ENCODE measurements at regions not wholly inside any gene's neighbourhood (a gene's known extent, or its start where the extent isn't known, plus 50 kb on each side); places are given as distances from the start of the nearest gene placed in this dataset.
"Not testable (repeated sequence)": the region's sequence is repeated elsewhere in the genome, so short reads cannot be mapped to it uniquely, and the experiment has no call there.

- Histone ChIP-seq H3K9me3 (peaks cover 0 to 6% (median 0%) of the 10 kb centered on the region in 3 donors), H3K4me3 (no peak overlapping the region), H3K27me3 (no peaks in the 10 kb centered on the region), H3K27ac (no peak overlapping the region), H3K4me1 (no peaks in the 10 kb centered on the region), H3K36me3 (no peaks in the 10 kb centered on the region)
- WGBS, 2 donors = 56 to 65% methylated on average over 6 of the region's 6 CpGs
- TF ChIP-seq POLR2A (IDR thresholded peaks at IDR 0.05) = no peak
- no peak for TF ChIP-seq CTCF (IDR thresholded peaks at IDR 0.05)
- intact Hi-C loops (cut with DNase I) = no loop called here
- DNase-seq = no peak
These were observed 58.6 kb upstream of the CNTNAP2 start for GRCh38 chr7:146057958-146058357.

GRCh38 chr7:146054909-146055308 is 61.7 kb upstream of the CNTNAP2 start:
- intact Hi-C loops (cut with DNase I) = no loop called here

GRCh38 chr7:146053492-146053891 is 63.1 kb upstream of the CNTNAP2 start:
- Histone ChIP-seq H3K4me3 (no peak overlapping the region), H3K9me3 (peaks cover 0 to 6% (median 0%) of the 10 kb centered on the region in 3 donors), H3K4me1 (no peaks in the 10 kb centered on the region), H3K27me3 (no peaks in the 10 kb centered on the region), H3K36me3 (no peaks in the 10 kb centered on the region), H3K27ac (no peak overlapping the region)
- no peak for DNase-seq
- intact Hi-C loops (cut with DNase I) = no loop called here
- WGBS, 2 donors = 77 to 80% methylated on average over 4 of the region's 4 CpGs
- TF ChIP-seq CTCF (IDR thresholded peaks at IDR 0.05) = no peak

More at GRCh38 chr7:146054909-146055308, 61.7 kb upstream of the CNTNAP2 start:
- Histone ChIP-seq H3K9me3 (peaks cover 0 to 6% (median 0%) of the 10 kb centered on the region in 3 donors), H3K4me1 (no peaks in the 10 kb centered on the region), H3K27ac (no peak overlapping the region), H3K36me3 (no peaks in the 10 kb centered on the region), H3K27me3 (no peaks in the 10 kb centered on the region), H3K4me3 (no peak overlapping the region)
- WGBS, 2 donors = 61 to 75% methylated on average over 2 of the region's 2 CpGs
- no peak for TF ChIP-seq CTCF (IDR thresholded peaks at IDR 0.05)
- no peak for TF ChIP-seq POLR2A (IDR thresholded peaks at IDR 0.05)
- no peak for DNase-seq

- H3K9me3 ChIP-seq; H3K27ac ChIP-seq; H3K36me3 ChIP-seq; intact Hi-C loops (cut with DNase I); DNase-seq; H3K27me3 ChIP-seq; H3K4me1 ChIP-seq; H3K4me3 ChIP-seq: not testable (repeated sequence)
- WGBS, 2 donors = 81% methylated on average over 4 to 14 of the region's 14 CpGs
These were observed 73.3 kb upstream of the CNTNAP2 start for GRCh38 chr7:146043310-146043709.

GRCh38 chr7:146028251-146028750 is 88.3 kb upstream of the CNTNAP2 start:
- intact Hi-C loops (cut with DNase I) = no loop called here
- TF ChIP-seq POLR2A (IDR thresholded peaks at IDR 0.05) (no peak), CTCF (IDR thresholded peaks at IDR 0.05) (no peak)
- Histone ChIP-seq H3K9me3 (peaks cover 0 to 14% (median 0%) of the 10 kb centered on the region in 3 donors), H3K27ac (no peak overlapping the region), H3K4me3 (no peak overlapping the region), H3K4me1 (no peaks in the 10 kb centered on the region), H3K27me3 (no peaks in the 10 kb centered on the region), H3K36me3 (no peaks in the 10 kb centered on the region)
- DNase-seq = no peak
- WGBS, 2 donors = 57 to 59% methylated on average over 3 of the region's 3 CpGs

- Histone ChIP-seq H3K9me3 (peaks cover 0 to 8% (median 0%) of the 10 kb centered on the region in 3 donors), H3K4me3 (no peak overlapping the region), H3K27ac (no peak overlapping the region), H3K4me1 (no peaks in the 10 kb centered on the region), H3K36me3 (no peaks in the 10 kb centered on the region), H3K27me3 (no peaks in the 10 kb centered on the region)
- DNase-seq = no peak
- intact Hi-C loops (cut with DNase I) = no loop called here
- TF ChIP-seq POLR2A (IDR thresholded peaks at IDR 0.05) = no peak
- no peak for TF ChIP-seq CTCF (IDR thresholded peaks at IDR 0.05)
These were observed 89.4 kb upstream of the CNTNAP2 start for GRCh38 chr7:146027243-146027642.

Data from esophagus squamous epithelium (tissue), 5 donors.